Sigmoid colon (tissue), 6 donors: ENCODE measurements at regions not wholly inside any gene's neighbourhood (a gene's known extent, or its start where the extent isn't known, plus 50 kb on each side); places are given as distances from the start of the nearest gene placed in this dataset.

Experiments
- DNase-seq: peaks from one replicate; pipeline ENCODE4 v3.0.0-alpha.2; 2019
- H3K27ac ChIP-seq, 4 donors: fragments of 200-600 bp; sonication (generic); one replicate each; pipeline ENCODE4 v1.5.1; 2016 to 2019; ENCODE audit warnings: mild to moderate bottlenecking in 1 of 4
- H3K27me3 ChIP-seq, 3 donors: fragments of 200-600 bp; sonication (generic); one replicate each; pipeline ENCODE4 v1.5.1; 2019; ENCODE audit warnings: mild to moderate bottlenecking in 1 of 3
- H3K36me3 ChIP-seq, 4 donors: fragments of 200-600 bp; sonication (generic); one replicate each; pipeline ENCODE4 v1.5.1; 2016 to 2019
- H3K4me1 ChIP-seq, 4 donors: fragments of 200-600 bp; sonication (generic); one replicate each; pipeline ENCODE4 v1.5.1; 2017 to 2019
- H3K4me3 ChIP-seq, 4 donors: fragments of 200-600 bp; sonication (generic); one replicate each; pipeline ENCODE4 v1.5.1; 2017 to 2019; ENCODE audit warnings: mild to moderate bottlenecking in 2 of 4, moderate library complexity in 1 of 4
- H3K9me3 ChIP-seq, 4 donors: fragments of 200-600 bp in 3 of 4; sonication (generic) in 3 of 4; one replicate each; pipeline versions ENCODE4 v1.5.1 to v1.6.1; 2013 to 2019
- EP300 ChIP-seq, 4 donors: sonication (generic); formaldehyde crosslinking; IDR thresholded peaks; one replicate each; pipeline ENCODE4 v1.6.1; 2017; ENCODE audit warnings: antibody characterized with exemption in 4 of 4
- POLR2A ChIP-seq, 2 donors: fragments of 450-650 bp; IDR thresholded peaks; one replicate each; pipeline ENCODE4 v1.6.1; 2016; ENCODE audit warnings: antibody characterized with exemption in 2 of 2, mild to moderate bottlenecking in 2 of 2, moderate library complexity in 2 of 2
- POLR2AphosphoS5 ChIP-seq, 4 donors: sonication (generic); formaldehyde crosslinking; IDR thresholded peaks; one replicate each; pipeline ENCODE4 v1.6.1; 2017; ENCODE audit warnings: antibody characterized with exemption in 4 of 4
- WGBS, 2 donors: extraction: QIAGEN DNeasy Blood & Tissue Kit; methylation state at CpG; one replicate each; pipeline ENCODE4 v1.1.7; 2013; 5-methylcytosine and 5-hydroxymethylcytosine counted together
- intact Hi-C: fragments of 100-400 bp; cut with DNase I; formaldehyde crosslinking; loops from one replicate; pipeline ENCODE4 v1.15.1; 2023
- TF ChIP-seq, protein P1 (sequence below), 4 experiments: fragments of 450-650 bp in 3 of 4; fragments of 200-600 bp in 1 of 4; IDR thresholded peaks; one replicate each; pipeline ENCODE4 v1.5.1; 2016 to 2019; ENCODE audit warnings: antibody characterized with exemption in 4 of 4, mild to moderate bottlenecking in 3 of 4, moderate library complexity in 2 of 4
- donor health status: healthy with polysubstance abuse.
- donor health status: healthy.

DNA sequence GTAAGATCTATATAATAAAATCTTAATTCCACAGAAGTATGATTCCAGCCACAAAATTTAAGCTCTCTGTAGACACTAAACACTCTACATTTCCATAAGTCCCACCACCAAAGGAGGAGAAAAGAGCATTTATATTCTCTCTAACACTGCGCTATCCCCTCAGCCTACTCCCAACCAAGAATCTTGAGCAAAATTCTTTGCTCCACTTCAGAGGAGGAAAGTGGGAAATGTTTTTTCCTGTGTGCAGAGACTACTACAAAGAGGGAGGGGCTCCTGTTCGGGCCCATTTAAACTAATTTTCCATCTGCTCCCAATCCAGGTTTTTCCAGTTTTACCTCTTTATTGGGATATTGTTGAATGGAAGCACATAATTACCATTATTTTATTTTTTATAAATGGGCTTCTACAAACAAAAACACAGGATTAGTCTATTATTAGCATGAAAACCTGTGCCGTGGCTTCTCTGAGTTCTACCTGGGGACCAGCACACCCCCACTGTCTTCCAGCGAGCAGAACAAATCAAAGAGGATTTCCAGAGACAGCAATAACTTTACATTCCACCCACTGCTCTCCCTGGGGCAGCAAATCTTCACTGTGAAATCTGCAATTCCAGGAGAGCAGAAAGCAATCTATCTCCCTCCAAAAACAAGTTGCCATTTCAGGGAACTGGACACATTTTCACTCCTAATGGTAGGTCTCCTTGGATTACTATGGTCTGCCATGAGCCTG lies 174.0 kb downstream of the DAD1 start:
- DNase-seq: no peak
- Histone ChIP-seq H3K27me3 (no peaks in the 10 kb centered on the region), H3K27ac (no peak overlapping the region), H3K9me3 (no peaks in the 10 kb centered on the region), H3K4me1 (peaks cover 0 to 6% (median 0%) of the 10 kb centered on the region in 4 donors), H3K4me3 (no peak overlapping the region), H3K36me3 (no peaks in the 10 kb centered on the region)
- intact Hi-C loops: no loop called here
- no peak for TF ChIP-seq EP300 (IDR thresholded peaks at IDR 0.05)
- no peak for TF ChIP-seq POLR2A (IDR thresholded peaks at IDR 0.05)
- no peak for TF ChIP-seq POLR2AphosphoS5 (IDR thresholded peaks at IDR 0.05)
- TF ChIP-seq, protein P1, sequence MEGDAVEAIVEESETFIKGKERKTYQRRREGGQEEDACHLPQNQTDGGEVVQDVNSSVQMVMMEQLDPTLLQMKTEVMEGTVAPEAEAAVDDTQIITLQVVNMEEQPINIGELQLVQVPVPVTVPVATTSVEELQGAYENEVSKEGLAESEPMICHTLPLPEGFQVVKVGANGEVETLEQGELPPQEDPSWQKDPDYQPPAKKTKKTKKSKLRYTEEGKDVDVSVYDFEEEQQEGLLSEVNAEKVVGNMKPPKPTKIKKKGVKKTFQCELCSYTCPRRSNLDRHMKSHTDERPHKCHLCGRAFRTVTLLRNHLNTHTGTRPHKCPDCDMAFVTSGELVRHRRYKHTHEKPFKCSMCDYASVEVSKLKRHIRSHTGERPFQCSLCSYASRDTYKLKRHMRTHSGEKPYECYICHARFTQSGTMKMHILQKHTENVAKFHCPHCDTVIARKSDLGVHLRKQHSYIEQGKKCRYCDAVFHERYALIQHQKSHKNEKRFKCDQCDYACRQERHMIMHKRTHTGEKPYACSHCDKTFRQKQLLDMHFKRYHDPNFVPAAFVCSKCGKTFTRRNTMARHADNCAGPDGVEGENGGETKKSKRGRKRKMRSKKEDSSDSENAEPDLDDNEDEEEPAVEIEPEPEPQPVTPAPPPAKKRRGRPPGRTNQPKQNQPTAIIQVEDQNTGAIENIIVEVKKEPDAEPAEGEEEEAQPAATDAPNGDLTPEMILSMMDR (IDR thresholded peaks at IDR 0.05): no peak
- 84 to 85% methylated on average over 4 of the region's 4 CpGs for WGBS, 2 donors

DNA sequence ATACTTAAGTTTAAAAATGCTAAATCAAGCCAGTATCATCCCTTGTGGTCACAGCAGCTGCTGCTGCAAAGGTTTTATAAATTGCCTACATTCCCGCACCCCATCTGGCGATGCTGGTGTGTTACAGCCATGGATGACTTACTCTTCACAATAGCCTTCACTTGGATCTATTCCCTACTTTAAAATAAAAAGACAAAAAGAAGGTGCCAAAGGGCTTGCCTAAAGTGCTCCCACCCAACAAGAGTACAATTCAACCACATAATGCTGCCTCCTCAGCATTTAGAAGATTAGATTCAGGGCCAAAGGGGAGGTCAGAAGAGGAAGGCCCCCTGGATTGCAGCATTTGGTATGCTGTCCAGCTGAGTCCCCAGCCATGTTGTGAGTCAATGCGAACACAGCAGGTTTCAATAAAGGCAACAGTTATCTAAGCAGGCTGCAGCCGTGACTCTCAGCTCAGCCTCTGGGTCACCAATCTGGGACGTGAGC lies 176.1 kb downstream of the DAD1 start:
- Histone ChIP-seq H3K27me3 (no peaks in the 10 kb centered on the region), H3K36me3 (no peaks in the 10 kb centered on the region), H3K9me3 (no peaks in the 10 kb centered on the region), H3K27ac (no peak overlapping the region), H3K4me3 (no peak overlapping the region), H3K4me1 (peaks cover 0 to 6% (median 0%) of the 10 kb centered on the region in 4 donors)
- intact Hi-C loops: no loop called here
- TF ChIP-seq, protein P1 (IDR thresholded peaks at IDR 0.05): no peak
- no peak for DNase-seq
- WGBS, 2 donors: 87 to 92% methylated on average over 5 of the region's 5 CpGs

DNA sequence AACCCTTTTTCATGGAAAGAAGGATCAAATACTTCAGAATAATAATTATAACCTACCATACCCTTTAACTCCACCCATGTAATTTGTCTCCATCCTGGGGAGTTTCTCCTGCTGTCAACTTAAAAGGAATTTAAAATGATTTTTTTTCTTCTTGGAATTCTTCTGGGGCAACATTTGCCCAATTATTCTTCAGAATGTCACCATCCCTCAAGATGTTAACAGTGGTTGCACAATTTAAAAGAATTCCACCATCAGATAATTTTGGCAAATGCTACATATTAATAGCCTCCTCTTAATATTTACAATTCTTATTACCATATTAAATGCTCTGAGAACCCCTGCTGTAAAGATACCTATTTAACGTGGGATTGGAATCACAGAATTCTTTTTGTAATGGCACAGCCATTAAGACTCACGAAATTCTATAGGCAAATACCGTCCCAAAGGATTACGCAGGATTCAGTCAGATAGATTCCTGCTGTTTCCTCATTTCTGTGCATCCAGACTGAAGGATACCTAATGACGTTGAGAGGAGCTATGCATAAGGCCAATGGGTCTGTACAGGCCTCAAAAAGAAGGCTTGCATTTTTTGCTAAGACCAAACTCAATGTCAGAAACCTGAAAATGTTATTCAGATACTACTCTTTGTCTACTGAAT lies 177.5 kb downstream of the DAD1 start:
- TF ChIP-seq POLR2A (IDR thresholded peaks at IDR 0.05) (no peak), EP300 (IDR thresholded peaks at IDR 0.05) (no peak), POLR2AphosphoS5 (IDR thresholded peaks at IDR 0.05) (no peak)
- TF ChIP-seq, protein P1 (IDR thresholded peaks at IDR 0.05): no peak
- 89 to 94% methylated on average over 5 of the region's 5 CpGs for WGBS, 2 donors
- intact Hi-C loops: no loop called here
- no peak for DNase-seq
- Histone ChIP-seq H3K4me3 (no peak overlapping the region), H3K9me3 (no peaks in the 10 kb centered on the region), H3K27me3 (no peaks in the 10 kb centered on the region), H3K36me3 (no peaks in the 10 kb centered on the region), H3K4me1 (peaks cover 0 to 6% (median 0%) of the 10 kb centered on the region in 4 donors), H3K27ac (no peak overlapping the region)

DNA sequence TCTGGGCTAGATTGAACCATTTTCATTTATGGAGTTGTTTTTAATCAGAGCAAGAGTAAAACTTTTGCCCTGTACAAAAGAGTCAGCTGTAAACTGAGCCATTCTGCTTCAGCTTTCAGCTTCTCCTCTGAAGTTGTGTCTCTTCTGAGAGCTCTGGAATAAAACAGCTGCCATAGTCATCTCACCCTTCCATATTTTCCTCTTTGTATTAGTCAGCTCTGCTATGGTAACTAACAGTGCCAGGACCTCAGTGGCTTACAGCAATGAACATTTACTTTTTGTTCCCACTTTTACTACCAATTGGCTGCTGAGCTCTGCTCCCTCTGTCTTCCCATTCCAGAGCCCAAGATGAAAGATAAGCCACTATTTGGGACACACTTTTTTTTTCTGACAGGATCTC lies 178.5 kb downstream of the DAD1 start:
- Histone ChIP-seq H3K4me1 (peaks cover 0 to 6% (median 0%) of the 10 kb centered on the region in 4 donors), H3K27me3 (no peaks in the 10 kb centered on the region), H3K27ac (peak overlapping the region in 1 of 4 donors; percentile 11), H3K36me3 (no peaks in the 10 kb centered on the region), H3K9me3 (no peaks in the 10 kb centered on the region), H3K4me3 (no peak overlapping the region)
- TF ChIP-seq POLR2A (IDR thresholded peaks at IDR 0.05): no peak
- no peak for TF ChIP-seq EP300 (IDR thresholded peaks at IDR 0.05)
- TF ChIP-seq, protein P1 (IDR thresholded peaks at IDR 0.05): no peak
- no peak for TF ChIP-seq POLR2AphosphoS5 (IDR thresholded peaks at IDR 0.05)
- no peak for DNase-seq
- intact Hi-C loops: no loop called here
